ENCODE measurements at regions not wholly inside any gene's neighbourhood (a gene's known extent, or its start where the extent isn't known, plus 50 kb on each side); places are given as distances from the start of the nearest gene placed in this dataset.

GRCh38 chr19:30791088-30791487 lies 418.9 kb downstream of the ZNF536 start:
- no peak overlapping the region for H3K9ac ChIP-seq (ENCODE audit: extremely low read depth, insufficient read length, low read length)
- H3K79me1 ChIP-seq (ENCODE audit: insufficient read depth, low read depth, low read length, poor library complexity, severe bottlenecking): no peaks in the 10 kb centered on the region
- no peak overlapping the region for H3K18ac ChIP-seq (ENCODE audit: insufficient read length, low read depth, low read length)
- no peak for DNase-seq
- H3T11ph ChIP-seq (ENCODE audit: low read length): no peak overlapping the region
- no peak for TF ChIP-seq CTCF (conservative IDR thresholded peaks at IDR 0.05)
- H3K9me3 Mint-ChIP-seq: peaks cover 21 to 22% of the 10 kb centered on the region in 2 experiments
- H3K4me2 ChIP-seq (ENCODE audit: insufficient read depth, insufficient read length, low read length): no peak overlapping the region
- H3K27ac Mint-ChIP-seq: no peak overlapping the region
- H2BK20ac ChIP-seq (ENCODE audit: low read depth, low read length, poor library complexity, severe bottlenecking): no peak overlapping the region
- no peak overlapping the region for H2BK12ac ChIP-seq (ENCODE audit: insufficient read length, low read depth, low read length)
- H3K27me3 ChIP-seq (ENCODE audit: insufficient read depth, low read length): no peaks in the 10 kb centered on the region
- H4K91ac ChIP-seq (ENCODE audit: insufficient read length, low read depth, low read length): no peak overlapping the region
- H3K27me3 Mint-ChIP-seq (ENCODE audit: low read depth): peaks cover 7% of the 10 kb centered on the region
- no peak overlapping the region for H3K56ac ChIP-seq (ENCODE audit: insufficient read length, low read depth, low read length)
- no peaks in the 10 kb centered on the region for H3K4me1 ChIP-seq (ENCODE audit: insufficient read depth, low read length)
- H3K4me3 Mint-ChIP-seq: no peak overlapping the region
- no peak overlapping the region for H2BK5ac ChIP-seq (ENCODE audit: insufficient read length, low read length)
- H2BK15ac ChIP-seq (ENCODE audit: low read depth, low read length): no peak overlapping the region
- H3K23ac ChIP-seq (ENCODE audit: insufficient read length, low read depth, low read length): no peak overlapping the region
- H3K9me3 ChIP-seq (ENCODE audit: control insufficient read depth, low read depth, low read length): no peaks in the 10 kb centered on the region
- H2BK120ac ChIP-seq (ENCODE audit: low read depth, low read length, poor library complexity, severe bottlenecking): no peak overlapping the region
- no peak overlapping the region for H4K8ac ChIP-seq (replicated peaks; ENCODE audit: insufficient read length, low read depth, low read length)
- H2AFZ ChIP-seq (ENCODE audit: low read length): no peak overlapping the region
- no CpG with 5 or more reads among the region's 13 CpGs for WGBS (ENCODE audit: extremely low coverage, insufficient read length, low lambda C conversion rate)
- no peak overlapping the region for H3K4ac ChIP-seq (ENCODE audit: low read depth, low read length)
- no peak overlapping the region for H4K5ac ChIP-seq (ENCODE audit: insufficient read length, low read depth, low read length)
- no peak overlapping the region for H3K14ac ChIP-seq (ENCODE audit: insufficient read depth, low read length)
- peaks cover 3 to 12% (median 5%) of the 10 kb centered on the region in 3 experiments; a peak in 5 of 7 replicates for H3K36me3 Mint-ChIP-seq (ENCODE audit: insufficient read depth in 1 of 3, low read depth in 3 of 3)
- no peak overlapping the region for H3K27ac ChIP-seq (ENCODE audit: insufficient read length, low read depth, low read length)
- no peaks in the 10 kb centered on the region for H3K79me2 ChIP-seq (ENCODE audit: insufficient read depth, low read length)
- H3K4me1 Mint-ChIP-seq: no peaks in the 10 kb centered on the region
- H4K20me1 ChIP-seq (ENCODE audit: control insufficient read depth, insufficient read depth, insufficient read length): no peaks in the 10 kb centered on the region
- H3K23me2 ChIP-seq (ENCODE audit: insufficient read length, low read depth, low read length, poor library complexity, severe bottlenecking): no peaks in the 10 kb centered on the region
- no peak overlapping the region for H2AK5ac ChIP-seq (ENCODE audit: insufficient read length, low read length)

Measured in H9 (cell line).